K562 (cell line): ENCODE measurements at regions not wholly inside any gene's neighbourhood (a gene's known extent, or its start where the extent isn't known, plus 50 kb on each side); places are given as distances from the start of the nearest gene placed in this dataset.
A peak's percentile ranks its signal among the peaks of the same experiment; 100 is the strongest.

Experiments
- HNRNPL ChIP-seq: fragments of 200-400 bp; formaldehyde crosslinking; IDR thresholded peaks from 2 replicates; pipeline ENCODE4 v1.6.1; 2017; ENCODE audit warnings: low read depth, mild to moderate bottlenecking, low read length
- NELFE ChIP-seq: IDR thresholded peaks from 2 replicates; pipeline ENCODE4 v1.6.1; 2011; ENCODE audit warnings: mild to moderate bottlenecking; ENCODE audit not compliant: insufficient read depth, insufficient read length
- POLR2G ChIP-seq: fragments of 200-400 bp; formaldehyde crosslinking; IDR thresholded peaks from 2 replicates; pipeline ENCODE4 v1.6.1; 2017; ENCODE audit warnings: low read depth, mild to moderate bottlenecking, antibody characterized with exemption, low read length, moderate library complexity
- RBM14 ChIP-seq: fragments of 200-400 bp; formaldehyde crosslinking; IDR thresholded peaks from 2 replicates; pipeline ENCODE4 v1.6.1; 2018; ENCODE audit warnings: low read depth, mild to moderate bottlenecking, low read length, moderate library complexity, borderline replicate concordance; ENCODE audit not compliant: insufficient read depth
- SAFB ChIP-seq: fragments of 200-400 bp; formaldehyde crosslinking; IDR thresholded peaks from 2 replicates; pipeline ENCODE4 v1.6.1; 2017; ENCODE audit warnings: low read depth, low read length, borderline replicate concordance
- TEAD1 ChIP-seq, 2 experiments: fragments of 450-650 bp in 1 of 2; sonication (generic) in 1 of 2; formaldehyde crosslinking; IDR thresholded peaks; 2 replicates each; pipeline versions ENCODE4 v1.4.0 to v1.8.0; 2020 to 2022; ENCODE audit warnings: mild to moderate bottlenecking in 2 of 2, missing genetic modification reagents in 1 of 2
- ZFX ChIP-seq: sonication (generic); formaldehyde crosslinking; IDR thresholded peaks from 2 replicates; pipeline ENCODE4 v1.8.0; 2022; ENCODE audit warnings: mild to moderate bottlenecking, missing genetic modification reagents, moderate library complexity
- ZNF134 ChIP-seq: fragments of 250-450 bp; sonication (Bioruptor Pico); conservative IDR thresholded peaks from 2 replicates; pipeline ENCODE4 v1.4.0; 2020
- TF ChIP-seq, protein P1 (sequence below), 2 experiments: IDR thresholded peaks; 2 replicates each; pipeline ENCODE4 v1.6.1; 2012; ENCODE audit warnings: improper control_type of control experiment in 2 of 2, low read depth in 2 of 2, low read length in 2 of 2, borderline replicate concordance in 1 of 2
- TF ChIP-seq, protein P2 (sequence below): sonication (generic); formaldehyde crosslinking; IDR thresholded peaks from 2 replicates; pipeline ENCODE4 v1.8.1; 2023; ENCODE audit warnings: missing genetic modification reagents, mild to moderate bottlenecking, borderline replicate concordance

DNA sequence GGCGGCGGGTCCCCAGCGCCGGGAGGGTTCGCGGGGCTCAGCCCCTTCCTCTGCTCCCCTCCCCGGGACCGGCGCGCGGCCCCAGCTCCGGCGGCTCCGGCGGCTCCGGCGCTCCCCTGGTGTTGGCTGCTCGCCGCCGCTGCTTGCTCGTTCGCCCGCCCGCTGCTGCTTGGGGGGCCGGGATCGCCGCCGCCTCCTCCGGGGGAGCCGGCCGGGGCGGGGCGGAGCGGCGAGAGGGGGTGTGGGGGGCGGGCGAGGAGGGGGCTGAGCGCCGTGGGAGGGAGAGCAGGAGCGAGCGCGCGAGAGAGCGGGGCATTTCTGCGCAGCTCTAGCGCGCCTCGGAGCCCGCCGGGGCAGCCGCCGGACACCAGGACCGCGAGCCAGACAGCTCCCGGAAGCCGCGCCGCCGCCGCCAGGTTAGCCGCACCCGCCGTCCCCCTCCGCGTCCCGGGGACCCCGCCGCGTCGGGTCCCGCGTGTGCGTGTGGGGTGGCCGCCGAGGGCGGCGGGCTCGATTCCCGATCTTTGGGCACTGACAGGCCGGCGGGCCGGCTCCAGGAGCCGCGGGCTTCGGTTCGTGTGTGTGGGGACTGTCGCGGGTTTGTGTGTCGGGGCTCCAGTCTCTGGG, 62.0 kb upstream of the EPB41L1 start (continued):
- peak; percentile 34 for TF ChIP-seq ZFX (CRISPR knock-in tag)
- TF ChIP-seq, protein P1, sequence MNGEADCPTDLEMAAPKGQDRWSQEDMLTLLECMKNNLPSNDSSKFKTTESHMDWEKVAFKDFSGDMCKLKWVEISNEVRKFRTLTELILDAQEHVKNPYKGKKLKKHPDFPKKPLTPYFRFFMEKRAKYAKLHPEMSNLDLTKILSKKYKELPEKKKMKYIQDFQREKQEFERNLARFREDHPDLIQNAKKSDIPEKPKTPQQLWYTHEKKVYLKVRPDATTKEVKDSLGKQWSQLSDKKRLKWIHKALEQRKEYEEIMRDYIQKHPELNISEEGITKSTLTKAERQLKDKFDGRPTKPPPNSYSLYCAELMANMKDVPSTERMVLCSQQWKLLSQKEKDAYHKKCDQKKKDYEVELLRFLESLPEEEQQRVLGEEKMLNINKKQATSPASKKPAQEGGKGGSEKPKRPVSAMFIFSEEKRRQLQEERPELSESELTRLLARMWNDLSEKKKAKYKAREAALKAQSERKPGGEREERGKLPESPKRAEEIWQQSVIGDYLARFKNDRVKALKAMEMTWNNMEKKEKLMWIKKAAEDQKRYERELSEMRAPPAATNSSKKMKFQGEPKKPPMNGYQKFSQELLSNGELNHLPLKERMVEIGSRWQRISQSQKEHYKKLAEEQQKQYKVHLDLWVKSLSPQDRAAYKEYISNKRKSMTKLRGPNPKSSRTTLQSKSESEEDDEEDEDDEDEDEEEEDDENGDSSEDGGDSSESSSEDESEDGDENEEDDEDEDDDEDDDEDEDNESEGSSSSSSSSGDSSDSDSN (IDR thresholded peaks at IDR 0.05; ENCODE audit: borderline replicate concordance in 1 of 2, low read depth in 2 of 2, low read length in 2 of 2): peak in 1 of 2 experiments; percentile 18; a peak in 1 of 4 replicates
- TF ChIP-seq, protein P2, sequence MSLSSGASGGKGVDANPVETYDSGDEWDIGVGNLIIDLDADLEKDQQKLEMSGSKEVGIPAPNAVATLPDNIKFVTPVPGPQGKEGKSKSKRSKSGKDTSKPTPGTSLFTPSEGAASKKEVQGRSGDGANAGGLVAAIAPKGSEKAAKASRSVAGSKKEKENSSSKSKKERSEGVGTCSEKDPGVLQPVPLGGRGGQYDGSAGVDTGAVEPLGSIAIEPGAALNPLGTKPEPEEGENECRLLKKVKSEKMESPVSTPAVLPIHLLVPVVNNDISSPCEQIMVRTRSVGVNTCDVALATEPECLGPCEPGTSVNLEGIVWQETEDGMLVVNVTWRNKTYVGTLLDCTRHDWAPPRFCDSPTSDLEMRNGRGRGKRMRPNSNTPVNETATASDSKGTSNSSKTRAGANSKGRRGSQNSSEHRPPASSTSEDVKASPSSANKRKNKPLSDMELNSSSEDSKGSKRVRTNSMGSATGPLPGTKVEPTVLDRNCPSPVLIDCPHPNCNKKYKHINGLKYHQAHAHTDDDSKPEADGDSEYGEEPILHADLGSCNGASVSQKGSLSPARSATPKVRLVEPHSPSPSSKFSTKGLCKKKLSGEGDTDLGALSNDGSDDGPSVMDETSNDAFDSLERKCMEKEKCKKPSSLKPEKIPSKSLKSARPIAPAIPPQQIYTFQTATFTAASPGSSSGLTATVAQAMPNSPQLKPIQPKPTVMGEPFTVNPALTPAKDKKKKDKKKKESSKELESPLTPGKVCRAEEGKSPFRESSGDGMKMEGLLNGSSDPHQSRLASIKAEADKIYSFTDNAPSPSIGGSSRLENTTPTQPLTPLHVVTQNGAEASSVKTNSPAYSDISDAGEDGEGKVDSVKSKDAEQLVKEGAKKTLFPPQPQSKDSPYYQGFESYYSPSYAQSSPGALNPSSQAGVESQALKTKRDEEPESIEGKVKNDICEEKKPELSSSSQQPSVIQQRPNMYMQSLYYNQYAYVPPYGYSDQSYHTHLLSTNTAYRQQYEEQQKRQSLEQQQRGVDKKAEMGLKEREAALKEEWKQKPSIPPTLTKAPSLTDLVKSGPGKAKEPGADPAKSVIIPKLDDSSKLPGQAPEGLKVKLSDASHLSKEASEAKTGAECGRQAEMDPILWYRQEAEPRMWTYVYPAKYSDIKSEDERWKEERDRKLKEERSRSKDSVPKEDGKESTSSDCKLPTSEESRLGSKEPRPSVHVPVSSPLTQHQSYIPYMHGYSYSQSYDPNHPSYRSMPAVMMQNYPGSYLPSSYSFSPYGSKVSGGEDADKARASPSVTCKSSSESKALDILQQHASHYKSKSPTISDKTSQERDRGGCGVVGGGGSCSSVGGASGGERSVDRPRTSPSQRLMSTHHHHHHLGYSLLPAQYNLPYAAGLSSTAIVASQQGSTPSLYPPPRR: no peak
- TF ChIP-seq POLR2G: peak; percentile 68
- no peak for TF ChIP-seq RBM14
- TF ChIP-seq ZNF134 (CRISPR knock-in tag): no peak
- 0 out of 2 replicates have a peak, but pooled peaks have one; percentile 8 for TF ChIP-seq HNRNPL
- no peak for TF ChIP-seq NELFE
- TF ChIP-seq SAFB: peak; percentile 63
- 0 out of 4 replicates have a peak, but pooled peaks of 1 of the 2 experiments have one; percentile 57 for TF ChIP-seq TEAD1 (CRISPR knock-in tag; IDR thresholded peaks at IDR 0.05)
- TF ChIP-seq, all 486 proteins: peak for 23
